Transverse colon (tissue), 4 donors: ENCODE measurements at regions not wholly inside any gene's neighbourhood (a gene's known extent, or its start where the extent isn't known, plus 50 kb on each side); places are given as distances from the start of the nearest gene placed in this dataset.

Experiments
- CTCF ChIP-seq, 5 experiments: fragments of 200-600 bp in 3 of 5; fragments of 450-650 bp in 2 of 5; sonication (generic) in 3 of 5; IDR thresholded peaks; 1 replicate in 2 of 5; 2 replicates in 3 of 5; pipeline ENCODE4 v1.5.1; 2016 to 2017; ENCODE audit warnings: antibody characterized with exemption in 5 of 5, inconsistent platforms in 3 of 5, mild to moderate bottlenecking in 2 of 5, moderate library complexity in 1 of 5
- POLR2AphosphoS5 ChIP-seq, 3 donors: sonication (generic); formaldehyde crosslinking; IDR thresholded peaks; one replicate each; pipeline ENCODE4 v1.6.1; 2016; ENCODE audit warnings: antibody characterized with exemption in 3 of 3

- TF ChIP-seq CTCF (IDR thresholded peaks at IDR 0.05) (no peak), POLR2AphosphoS5 (IDR thresholded peaks at IDR 0.05) (no peak)
These were observed 1243.1 kb downstream of the GATA3 start for GRCh38 chr10:9297580-9297979.
